HUES6 (cell line): ENCODE measurements at regions not wholly inside any gene's neighbourhood (a gene's known extent, or its start where the extent isn't known, plus 50 kb on each side); places are given as distances from the start of the nearest gene placed in this dataset.
"Not testable (repeated sequence)": the region's sequence is repeated elsewhere in the genome, so short reads cannot be mapped to it uniquely, and the experiment has no call there.

ENCODE experiments used
- H3K27ac ChIP-seq: 2 replicates; pipeline ENCODE4 v1.7.0; 2013; ENCODE audit warnings: low read depth, mild to moderate bottlenecking, low read length, inconsistent platforms
- H3K27me3 ChIP-seq: 2 replicates; pipeline ENCODE4 v1.6.1; 2013; ENCODE audit warnings: low read length; ENCODE audit not compliant: control insufficient read depth, insufficient read depth
- H3K36me3 ChIP-seq: 2 replicates; pipeline ENCODE4 v1.6.1; 2013; ENCODE audit warnings: low read length; ENCODE audit not compliant: control insufficient read depth, insufficient read depth
- H3K4me1 ChIP-seq: 2 replicates; pipeline ENCODE4 v1.6.1; 2013; ENCODE audit warnings: low read length; ENCODE audit not compliant: control insufficient read depth, insufficient read depth
- H3K4me3 ChIP-seq: 2 replicates; pipeline ENCODE4 v1.5.1; 2013; ENCODE audit warnings: low read depth, low read length
- H3K9ac ChIP-seq: one replicate; pipeline ENCODE4 v1.6.1; 2013; ENCODE audit warnings: mild to moderate bottlenecking, low read length
- H3K9me3 ChIP-seq: 2 replicates; pipeline ENCODE4 v1.6.1; 2013; ENCODE audit warnings: low read depth, low read length; ENCODE audit not compliant: control insufficient read depth, insufficient read depth

- Histone ChIP-seq H3K27me3 (no peaks in the 10 kb centered on the region), H3K4me1 (peaks cover 27% of the 10 kb centered on the region), H3K4me3 (no peak overlapping the region), H3K9me3 (no peaks in the 10 kb centered on the region), H3K9ac (no peak overlapping the region), H3K36me3 (no peaks in the 10 kb centered on the region), H3K27ac (no peak overlapping the region)
Measured at GRCh38 chr20:53788253-53789022, 194.8 kb upstream of the ZNF217 start.

GRCh38 chr20:53787491-53787931, 193.9 kb upstream of the ZNF217 start:
- H3K27me3 ChIP-seq, H3K9me3 ChIP-seq, H3K9ac ChIP-seq, H3K36me3 ChIP-seq, H3K27ac ChIP-seq, H3K4me3 ChIP-seq: not testable (repeated sequence)
- peaks cover 27% of the 10 kb centered on the region for H3K4me1 ChIP-seq

- Histone ChIP-seq H3K36me3 (no peaks in the 10 kb centered on the region), H3K4me1 (peaks cover 27% of the 10 kb centered on the region), H3K9me3 (no peaks in the 10 kb centered on the region), H3K27ac (no peak overlapping the region), H3K27me3 (no peaks in the 10 kb centered on the region), H3K4me3 (no peak overlapping the region), H3K9ac (no peak overlapping the region)
Measured at GRCh38 chr20:53786445-53787267, 193.0 kb upstream of the ZNF217 start.

DNA sequence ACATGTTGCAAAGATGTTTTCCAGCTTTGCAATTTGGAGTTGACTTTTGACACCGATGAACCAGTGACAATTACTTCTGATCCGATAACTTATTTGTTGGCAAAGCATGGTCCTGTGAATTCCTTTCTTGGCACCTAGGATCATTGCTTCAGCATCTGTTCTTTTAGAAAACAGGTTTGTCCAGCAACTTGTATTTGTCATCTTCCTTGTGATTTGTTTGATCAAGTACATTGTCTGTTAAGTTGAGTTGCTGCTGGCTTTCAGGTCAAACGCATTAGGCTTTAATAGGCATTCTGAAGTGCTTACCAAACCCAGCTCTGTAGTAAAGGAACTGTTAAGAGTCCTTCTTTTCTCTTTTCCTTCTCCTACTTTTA, 192.4 kb upstream of the ZNF217 start:
- H3K36me3 ChIP-seq = no peaks in the 10 kb centered on the region
- H3K9ac ChIP-seq = no peak overlapping the region
- H3K27ac ChIP-seq = no peak overlapping the region
- H3K27me3 ChIP-seq = no peaks in the 10 kb centered on the region
- no peaks in the 10 kb centered on the region for H3K9me3 ChIP-seq
- peaks cover 25% of the 10 kb centered on the region for H3K4me1 ChIP-seq
- no peak overlapping the region for H3K4me3 ChIP-seq

DNA sequence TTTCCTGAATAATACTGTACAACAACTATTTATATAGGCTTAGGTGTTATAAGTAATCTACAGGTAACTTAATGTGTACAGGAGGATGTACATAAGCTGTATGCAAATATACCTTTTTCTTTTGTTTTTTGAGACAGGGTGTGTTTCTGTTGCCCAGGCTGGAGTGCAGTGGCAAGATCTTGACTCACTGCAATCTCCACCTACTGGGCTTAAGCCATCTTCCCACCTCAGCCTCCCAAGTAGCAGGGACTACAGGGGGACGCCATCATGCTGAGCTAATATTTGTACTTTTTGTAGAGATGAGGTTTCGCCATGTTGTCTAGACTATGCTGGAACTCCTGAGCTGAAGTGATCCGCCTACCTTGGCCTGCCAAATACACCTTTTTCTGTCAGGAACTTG, 191.7 kb upstream of the ZNF217 start:
- no peaks in the 10 kb centered on the region for H3K36me3 ChIP-seq
- no peak overlapping the region for H3K9ac ChIP-seq
- H3K27me3 ChIP-seq = no peaks in the 10 kb centered on the region
- H3K9me3 ChIP-seq = no peaks in the 10 kb centered on the region
- H3K4me3 ChIP-seq = no peak overlapping the region
- H3K27ac ChIP-seq = no peak overlapping the region
- H3K4me1 ChIP-seq = peaks cover 18% of the 10 kb centered on the region

DNA sequence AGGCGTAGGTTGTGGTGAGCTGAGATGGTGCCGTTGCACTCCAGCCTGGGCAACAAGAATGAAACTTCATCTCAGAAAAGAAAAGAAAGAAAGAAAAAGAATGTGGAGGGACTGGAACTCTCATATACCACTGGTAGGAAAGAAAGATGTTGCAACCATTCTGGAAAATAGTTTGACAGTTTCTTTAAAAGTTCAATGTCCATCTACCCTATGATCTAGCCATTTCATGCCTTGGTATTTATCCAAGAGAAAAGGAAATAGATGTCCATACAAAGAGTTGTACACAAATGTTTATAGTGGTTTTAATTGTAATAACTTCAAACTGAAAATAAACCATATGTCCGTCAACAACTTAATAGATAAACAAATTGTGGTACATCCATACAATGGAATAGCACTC, 190.1 kb upstream of the ZNF217 start:
- Histone ChIP-seq H3K36me3 (no peaks in the 10 kb centered on the region), H3K4me3 (no peak overlapping the region), H3K27ac (no peak overlapping the region), H3K4me1 (peaks cover 6% of the 10 kb centered on the region), H3K9me3 (no peaks in the 10 kb centered on the region), H3K9ac (no peak overlapping the region), H3K27me3 (no peaks in the 10 kb centered on the region)

DNA sequence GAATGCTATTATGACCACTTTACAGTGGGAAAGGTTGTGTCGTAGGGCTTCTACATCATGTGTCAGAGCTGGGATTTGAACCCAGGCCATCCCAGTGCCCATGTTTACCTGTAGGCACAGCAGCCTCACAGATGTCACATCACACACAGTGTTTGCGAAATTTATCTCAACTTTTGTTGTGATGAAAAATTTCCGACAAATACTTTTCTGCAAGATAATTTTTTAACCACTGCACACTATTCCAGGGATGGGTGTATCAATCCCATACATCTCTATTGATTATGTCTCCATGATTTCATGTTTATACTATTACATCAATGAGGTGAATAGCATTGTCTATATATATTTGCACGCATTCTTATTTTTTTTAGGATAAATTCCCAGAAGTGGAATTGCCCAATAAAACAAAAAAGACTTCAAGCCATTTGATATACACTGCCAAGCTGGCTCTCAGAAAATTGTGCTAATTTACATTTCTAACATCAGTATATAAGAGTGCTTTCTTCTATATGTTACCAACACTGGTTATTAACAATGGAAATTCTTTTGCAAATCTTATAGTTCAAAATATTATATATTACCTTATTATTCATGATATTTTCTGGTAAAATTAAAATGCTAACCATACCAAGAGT, 189.1 kb upstream of the ZNF217 start:
- Histone ChIP-seq H3K9ac (no peak overlapping the region), H3K4me1 (peaks cover 6% of the 10 kb centered on the region), H3K36me3 (no peaks in the 10 kb centered on the region), H3K27ac (no peak overlapping the region), H3K4me3 (no peak overlapping the region), H3K9me3 (no peaks in the 10 kb centered on the region), H3K27me3 (no peaks in the 10 kb centered on the region)

GRCh38 chr20:53779822-53780221, 186.2 kb upstream of the ZNF217 start:
- Histone ChIP-seq H3K27me3 (no peaks in the 10 kb centered on the region), H3K9ac (no peak overlapping the region), H3K36me3 (no peaks in the 10 kb centered on the region), H3K27ac (no peak overlapping the region), H3K4me1 (no peaks in the 10 kb centered on the region), H3K9me3 (no peaks in the 10 kb centered on the region), H3K4me3 (no peak overlapping the region)

GRCh38 chr20:53778736-53779135, 185.1 kb upstream of the ZNF217 start:
- Histone ChIP-seq H3K27ac (no peak overlapping the region), H3K9ac (no peak overlapping the region), H3K4me3 (no peak overlapping the region), H3K4me1 (no peaks in the 10 kb centered on the region), H3K9me3 (no peaks in the 10 kb centered on the region), H3K36me3 (no peaks in the 10 kb centered on the region), H3K27me3 (no peaks in the 10 kb centered on the region)

DNA sequence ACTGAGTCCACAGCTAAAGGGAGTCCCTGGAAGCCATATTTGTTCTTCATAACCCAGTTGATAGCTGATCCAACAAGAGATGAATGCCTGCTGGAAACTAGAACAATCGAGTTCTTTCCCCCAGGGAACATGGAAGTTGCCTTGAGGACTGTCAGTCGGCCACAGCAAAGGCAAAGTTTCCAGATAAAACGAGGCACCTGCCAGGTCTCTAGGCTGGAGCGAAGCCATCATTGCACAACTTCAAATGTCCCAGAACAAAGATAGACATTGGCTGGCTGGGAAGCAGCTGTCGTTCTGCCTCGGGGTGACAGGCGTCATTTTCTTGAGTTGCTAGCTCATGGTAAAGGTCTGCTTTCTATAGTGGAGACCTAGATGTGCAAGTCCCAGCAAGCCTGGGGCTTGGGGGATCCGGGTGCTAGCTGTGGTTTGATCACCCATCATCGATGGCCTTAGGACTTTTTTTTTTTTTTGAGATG, 184.4 kb upstream of the ZNF217 start:
- Histone ChIP-seq H3K27me3 (no peaks in the 10 kb centered on the region), H3K4me1 (no peaks in the 10 kb centered on the region), H3K9ac (no peak overlapping the region), H3K4me3 (no peak overlapping the region), H3K27ac (no peak overlapping the region), H3K36me3 (no peaks in the 10 kb centered on the region), H3K9me3 (no peaks in the 10 kb centered on the region)

DNA sequence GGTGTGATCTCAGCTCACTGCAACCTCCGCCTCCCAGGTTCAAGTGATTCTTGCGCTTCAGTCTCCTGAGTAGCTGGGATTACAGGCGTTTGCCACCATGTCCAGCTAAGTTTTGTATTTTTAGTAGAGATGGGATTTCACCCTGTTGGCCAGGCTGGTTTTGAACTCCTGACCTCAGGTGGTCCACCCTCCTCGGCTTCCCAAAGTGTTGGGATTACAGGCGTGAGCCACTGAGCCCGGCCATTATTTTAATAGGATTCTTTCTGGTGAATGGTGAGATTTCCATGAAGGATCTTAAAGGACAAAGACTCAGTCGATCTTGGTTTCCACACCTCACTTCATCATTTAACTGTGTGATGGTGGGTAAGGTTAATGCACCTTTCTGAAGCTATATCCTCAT, 183.8 kb upstream of the ZNF217 start:
- H3K4me1 ChIP-seq, H3K27me3 ChIP-seq, H3K4me3 ChIP-seq, H3K9ac ChIP-seq, H3K27ac ChIP-seq, H3K9me3 ChIP-seq, H3K36me3 ChIP-seq: not testable (repeated sequence)
